ENCODE measurements at regions not wholly inside any gene's neighbourhood (a gene's known extent, or its start where the extent isn't known, plus 50 kb on each side); places are given as distances from the start of the nearest gene placed in this dataset.

GRCh38 chr3:6301626-6302025 lies 559.3 kb upstream of the GRM7 start:
- no peaks in the 10 kb centered on the region for H3K27me3 ChIP-seq (ENCODE audit: insufficient read depth, low read depth, low read length)
- no peak overlapping the region for H3K9ac ChIP-seq (ENCODE audit: low read length)
- H3K4me3 ChIP-seq (ENCODE audit: low read length): no peak overlapping the region
- H3F3A ChIP-seq (ENCODE audit: insufficient read depth, low read length, poor library complexity, severe bottlenecking): no peaks in the 10 kb centered on the region
- H3K27ac ChIP-seq (ENCODE audit: low read length): no peak overlapping the region
- H3K9me3 ChIP-seq (ENCODE audit: low read length): no peaks in the 10 kb centered on the region
- no peak overlapping the region for H2AFZ ChIP-seq (ENCODE audit: low read depth, low read length)
- H3K79me2 ChIP-seq (replicated peaks; ENCODE audit: insufficient read depth, low read length): no peaks in the 10 kb centered on the region
- H4K20me1 ChIP-seq (ENCODE audit: insufficient read depth): no peaks in the 10 kb centered on the region
- H3K36me3 ChIP-seq (ENCODE audit: insufficient read depth, low read length): no peaks in the 10 kb centered on the region
- TF ChIP-seq EZH2 (IDR thresholded peaks at IDR 0.05; ENCODE audit: borderline replicate concordance, insufficient read depth, low read length, poor library complexity, severe bottlenecking): no peak
- no peak for TF ChIP-seq CTCF (IDR thresholded peaks at IDR 0.05; ENCODE audit: poor library complexity, severe bottlenecking)
- no peak for TF ChIP-seq POLR2AphosphoS5 (IDR thresholded peaks at IDR 0.05)
- TF ChIP-seq EP300 (conservative IDR thresholded peaks at IDR 0.05; ENCODE audit: poor library complexity, severe bottlenecking): no peak
- no peak for TF ChIP-seq SMC3 (conservative IDR thresholded peaks at IDR 0.05; ENCODE audit: poor library complexity)
- no peak for TF ChIP-seq RAD21 (conservative IDR thresholded peaks at IDR 0.05)
- no peak for TF ChIP-seq TAF1 (IDR thresholded peaks at IDR 0.05; ENCODE audit: low read depth)
- TF ChIP-seq REST (IDR thresholded peaks at IDR 0.05; ENCODE audit: borderline replicate concordance): no peak
- TF ChIP-seq MXI1 (conservative IDR thresholded peaks at IDR 0.05; ENCODE audit: poor library complexity, severe bottlenecking): no peak
- no peak overlapping the region for H3K4me2 ChIP-seq (ENCODE audit: low read length)
- no peaks in the 10 kb centered on the region for H3K9me2 ChIP-seq (ENCODE audit: insufficient read depth, low read length)

- no peaks in the 10 kb centered on the region for H3K9me2 ChIP-seq (ENCODE audit: insufficient read depth, low read length)
- H3K9ac ChIP-seq (ENCODE audit: low read length): no peak overlapping the region
- no peak overlapping the region for H3K4me2 ChIP-seq (ENCODE audit: low read length)
- H3K27ac ChIP-seq (ENCODE audit: low read length): no peak overlapping the region
- H3K9me3 ChIP-seq (ENCODE audit: low read length): no peaks in the 10 kb centered on the region
- H3K4me3 ChIP-seq (ENCODE audit: low read length): no peak overlapping the region
- no peaks in the 10 kb centered on the region for H3F3A ChIP-seq (ENCODE audit: insufficient read depth, low read length, poor library complexity, severe bottlenecking)
- TF ChIP-seq MXI1 (conservative IDR thresholded peaks at IDR 0.05; ENCODE audit: poor library complexity, severe bottlenecking): no peak
- TF ChIP-seq CTCF (IDR thresholded peaks at IDR 0.05; ENCODE audit: poor library complexity, severe bottlenecking): no peak
- no peak for TF ChIP-seq RAD21 (conservative IDR thresholded peaks at IDR 0.05)
- no peaks in the 10 kb centered on the region for H4K20me1 ChIP-seq (ENCODE audit: insufficient read depth)
- H3K79me2 ChIP-seq (replicated peaks; ENCODE audit: insufficient read depth, low read length): no peaks in the 10 kb centered on the region
- H2AFZ ChIP-seq (ENCODE audit: low read depth, low read length): no peak overlapping the region
- no peaks in the 10 kb centered on the region for H3K27me3 ChIP-seq (ENCODE audit: insufficient read depth, low read depth, low read length)
- no peaks in the 10 kb centered on the region for H3K36me3 ChIP-seq (ENCODE audit: insufficient read depth, low read length)
Observed at GRCh38 chr3:6315906-6316305, 545.0 kb upstream of the GRM7 start.
